ENCODE measurements at regions not wholly inside any gene's neighbourhood (a gene's known extent, or its start where the extent isn't known, plus 50 kb on each side); places are given as distances from the start of the nearest gene placed in this dataset.

- no peak for DNase-seq
- Histone ChIP-seq H3K27ac (no peak overlapping the region), H3K4me3 (ENCODE audit: low read depth, low read length) (no peak overlapping the region), H3K27me3 (ENCODE audit: insufficient read depth, low read depth, severe bottlenecking) (no peaks in the 10 kb centered on the region), H3K36me3 (no peaks in the 10 kb centered on the region), H3K9me3 (ENCODE audit: severe bottlenecking) (no peaks in the 10 kb centered on the region)
- TF ChIP-seq CTCF (IDR thresholded peaks at IDR 0.05; ENCODE audit: low read depth, low read length): no peak
These were observed 650.8 kb upstream of the FANCL start for GRCh38 chr2:58891828-58892377.

- Histone ChIP-seq H3K27ac (no peak overlapping the region), H3K9me3 (ENCODE audit: severe bottlenecking) (no peaks in the 10 kb centered on the region), H3K27me3 (ENCODE audit: insufficient read depth, low read depth, severe bottlenecking) (no peaks in the 10 kb centered on the region), H3K36me3 (no peaks in the 10 kb centered on the region), H3K4me3 (ENCODE audit: low read depth, low read length) (no peak overlapping the region)
- no peak for DNase-seq
- TF ChIP-seq CTCF (IDR thresholded peaks at IDR 0.05; ENCODE audit: low read depth, low read length): no peak
These were observed 649.9 kb upstream of the FANCL start for GRCh38 chr2:58890865-58891525.

DNA sequence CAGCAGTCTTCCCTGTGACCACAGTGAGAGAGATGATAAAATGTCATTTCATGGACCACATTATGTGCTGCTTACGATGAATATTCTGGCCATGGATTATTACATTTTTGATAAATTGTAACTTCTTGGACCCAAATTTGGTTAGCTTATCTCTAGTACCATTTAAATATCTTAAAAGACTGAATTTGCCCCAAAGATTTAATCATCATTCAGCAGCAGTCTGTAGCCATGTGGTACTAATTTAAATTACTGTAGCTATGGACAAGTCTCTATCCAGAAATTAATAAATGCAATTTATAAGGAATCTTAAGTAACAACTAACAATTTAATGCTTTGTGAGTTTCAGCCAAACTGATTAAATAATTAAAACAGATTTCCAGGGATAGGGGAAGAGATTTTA is 644.9 kb upstream of the FANCL start:
- H3K27ac ChIP-seq: no peak overlapping the region
- DNase-seq: no peak

GRCh38 chr2:58879834-58880233 is 638.7 kb upstream of the FANCL start:
- Histone ChIP-seq H3K36me3 (no peaks in the 10 kb centered on the region), H3K27ac (no peak overlapping the region), H3K9me3 (ENCODE audit: severe bottlenecking) (no peaks in the 10 kb centered on the region), H3K4me3 (ENCODE audit: low read depth, low read length) (no peak overlapping the region), H3K27me3 (ENCODE audit: insufficient read depth, low read depth, severe bottlenecking) (no peaks in the 10 kb centered on the region)
- no peak for TF ChIP-seq CTCF (IDR thresholded peaks at IDR 0.05; ENCODE audit: low read depth, low read length)
- DNase-seq: no peak

More for the DNA sequence above, 644.9 kb upstream of the FANCL start:
- Histone ChIP-seq H3K4me3 (ENCODE audit: low read depth, low read length) (no peak overlapping the region), H3K36me3 (no peaks in the 10 kb centered on the region), H3K27me3 (ENCODE audit: insufficient read depth, low read depth, severe bottlenecking) (no peaks in the 10 kb centered on the region), H3K9me3 (ENCODE audit: severe bottlenecking) (no peaks in the 10 kb centered on the region)
- TF ChIP-seq CTCF (IDR thresholded peaks at IDR 0.05; ENCODE audit: low read depth, low read length): no peak

DNA sequence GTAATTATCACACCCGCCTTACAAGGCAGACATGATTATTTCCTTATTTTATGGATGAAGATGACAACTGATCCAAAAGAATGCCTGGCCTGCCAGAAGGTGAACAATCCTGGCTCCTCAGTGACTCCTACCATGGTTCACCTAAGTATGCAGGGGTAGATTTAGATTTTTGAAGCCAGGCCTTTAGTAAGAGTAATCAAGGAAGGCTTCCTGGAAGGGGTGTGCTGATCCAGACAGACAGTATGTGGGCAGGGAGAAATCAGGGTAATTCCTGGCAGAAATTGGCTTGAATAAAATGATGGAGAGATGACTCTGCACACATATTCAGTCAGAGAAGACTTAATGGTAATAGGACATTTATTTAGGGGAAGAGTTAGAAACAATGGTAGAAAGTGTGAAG is 637.7 kb upstream of the FANCL start:
- no peak overlapping the region for H3K27ac ChIP-seq
- no peaks in the 10 kb centered on the region for H3K9me3 ChIP-seq (ENCODE audit: severe bottlenecking)
- H3K36me3 ChIP-seq: no peaks in the 10 kb centered on the region
- no peaks in the 10 kb centered on the region for H3K27me3 ChIP-seq (ENCODE audit: insufficient read depth, low read depth, severe bottlenecking)
- no peak overlapping the region for H3K4me3 ChIP-seq (ENCODE audit: low read depth, low read length)
- DNase-seq: no peak
- TF ChIP-seq CTCF (IDR thresholded peaks at IDR 0.05; ENCODE audit: low read depth, low read length): no peak

DNA sequence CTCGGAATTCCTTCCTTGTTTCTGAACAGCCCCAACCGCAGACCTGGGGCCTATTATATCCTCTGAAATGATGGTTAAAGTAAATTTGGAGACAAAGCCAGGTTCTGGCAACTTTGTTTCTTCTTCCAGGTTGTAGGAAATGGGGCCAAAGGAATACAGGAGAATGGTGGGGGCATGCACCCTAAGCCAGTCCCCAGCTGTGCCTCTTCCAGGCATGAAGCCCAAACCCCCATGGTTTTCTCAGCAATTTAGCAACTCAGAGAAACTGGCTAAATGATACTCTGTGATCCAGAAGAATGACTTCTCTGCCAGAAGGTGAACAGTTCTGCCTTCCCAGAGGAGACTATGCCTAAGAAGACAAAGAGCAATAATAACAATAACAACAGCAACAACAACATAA is 635.0 kb upstream of the FANCL start:
- no peaks in the 10 kb centered on the region for H3K9me3 ChIP-seq (ENCODE audit: severe bottlenecking)
- no peak for TF ChIP-seq CTCF (IDR thresholded peaks at IDR 0.05; ENCODE audit: low read depth, low read length)
- H3K4me3 ChIP-seq (ENCODE audit: low read depth, low read length): no peak overlapping the region
- H3K27ac ChIP-seq: no peak overlapping the region
- DNase-seq: no peak
- no peaks in the 10 kb centered on the region for H3K27me3 ChIP-seq (ENCODE audit: insufficient read depth, low read depth, severe bottlenecking)
- H3K36me3 ChIP-seq: no peaks in the 10 kb centered on the region

Data from WERI-Rb-1 (cell line).